OCI-LY7 (cell line): ENCODE measurements at regions not wholly inside any gene's neighbourhood (a gene's known extent, or its start where the extent isn't known, plus 50 kb on each side); places are given as distances from the start of the nearest gene placed in this dataset.

ENCODE experiments used
- BruUV-seq: library from RNA; stranded (reverse); fragments of 400-500 nt; replicated peaks from 2 replicates; lab custom pipeline; 2021; lab: Mats Ljungman, UMichigan
- CTCF ChIA-PET: fragments of 300-600 bp; sonication (Branson Sonifier 250); formaldehyde crosslinking; loops from one replicate; lab custom pipeline; 2022; ENCODE audit warnings: antibody characterized with exemption; ENCODE audit not compliant: unreplicated experiment; lab: Charles Lee
- POLR2A ChIA-PET: fragments of 300-600 bp; sonication (Branson Sonifier 250); formaldehyde crosslinking; loops from one replicate; lab custom pipeline; 2022; ENCODE audit warnings: antibody characterized with exemption; lab: Charles Lee
- DNase-seq: peaks from one replicate; pipeline ENCODE4 v3.0.0-alpha.2; 2015; ENCODE audit warnings: low spot score
- H2AFZ ChIP-seq: fragments of 200-600 bp; sonication (generic), shearing (Covaris generic); 2 replicates; pipeline ENCODE4 v1.6.1; 2014; ENCODE audit warnings: mild to moderate bottlenecking, antibody characterized with exemption, low read length, moderate library complexity
- H3K27ac ChIP-seq: fragments of 200-600 bp; sonication (generic); 2 replicates; pipeline ENCODE4 v1.5.1; 2014; ENCODE audit warnings: mixed run types, low read depth, mild to moderate bottlenecking, moderate library complexity, low read length, inconsistent platforms; ENCODE audit not compliant: poor library complexity, severe bottlenecking
- H3K36me3 ChIP-seq: fragments of 200-600 bp; sonication (generic); 2 replicates; pipeline ENCODE4 v1.6.1; 2014; ENCODE audit warnings: mild to moderate bottlenecking, antibody characterized with exemption, low read length, moderate library complexity, mixed read lengths; ENCODE audit not compliant: insufficient read depth
- H3K4me1 ChIP-seq: fragments of 200-600 bp; sonication (generic); 2 replicates; pipeline ENCODE4 v1.5.1; 2014; ENCODE audit warnings: mild to moderate bottlenecking, low read length; ENCODE audit not compliant: insufficient read depth, poor library complexity, severe bottlenecking
- H3K4me2 ChIP-seq: fragments of 200-600 bp; sonication (generic); 2 replicates; pipeline ENCODE4 v1.6.1; 2014; ENCODE audit warnings: mild to moderate bottlenecking, low read length
- H3K4me3 ChIP-seq: fragments of 200-600 bp; sonication (generic); 2 replicates; pipeline ENCODE4 v1.5.1; 2014; ENCODE audit warnings: mild to moderate bottlenecking, low read depth, low read length; ENCODE audit not compliant: poor library complexity, severe bottlenecking
- H3K79me2 ChIP-seq: fragments of 200-600 bp; sonication (generic); 2 replicates; pipeline ENCODE4 v1.6.1; 2016; ENCODE audit warnings: low read depth, mild to moderate bottlenecking, low read length, moderate library complexity, mixed read lengths; ENCODE audit not compliant: insufficient read depth
- H3K9me2 ChIP-seq: fragments of 200-600 bp; sonication (generic); 2 replicates; pipeline ENCODE4 v1.6.1; 2016; ENCODE audit warnings: mild to moderate bottlenecking, low read length, mixed read lengths; ENCODE audit not compliant: insufficient read depth
- H3K9me3 ChIP-seq: fragments of 200-600 bp; sonication (generic); 2 replicates; pipeline ENCODE4 v1.6.1; 2014; ENCODE audit warnings: mild to moderate bottlenecking, mixed run types, low read length, mixed read lengths
- H4K20me1 ChIP-seq: fragments of 200-600 bp; sonication (generic); 2 replicates; pipeline ENCODE4 v1.6.1; 2014; ENCODE audit warnings: mild to moderate bottlenecking, antibody characterized with exemption, low read length, moderate library complexity, mixed read lengths; ENCODE audit not compliant: insufficient read depth
- CTCF ChIP-seq: fragments of 200-600 bp; sonication (generic); conservative IDR thresholded peaks from 2 replicates; pipeline ENCODE4 v1.5.1; 2014; ENCODE audit warnings: mild to moderate bottlenecking, antibody characterized with exemption, low read length, moderate library complexity, mixed read lengths
- EZH2phosphoT487 ChIP-seq: fragments of 200-600 bp; sonication (generic); IDR thresholded peaks from 2 replicates; pipeline ENCODE4 v1.6.1; 2018; ENCODE audit warnings: low read depth, borderline replicate concordance, mild to moderate bottlenecking, mixed run types, antibody characterized with exemption, low read length, moderate library complexity, mixed read lengths
- intact Hi-C: fragments of 100-400 bp; cut with micrococcal nuclease; formaldehyde crosslinking; loops from one replicate; pipeline ENCODE4 v1.10.0; 2022; ENCODE audit not compliant: unreplicated experiment

DNA sequence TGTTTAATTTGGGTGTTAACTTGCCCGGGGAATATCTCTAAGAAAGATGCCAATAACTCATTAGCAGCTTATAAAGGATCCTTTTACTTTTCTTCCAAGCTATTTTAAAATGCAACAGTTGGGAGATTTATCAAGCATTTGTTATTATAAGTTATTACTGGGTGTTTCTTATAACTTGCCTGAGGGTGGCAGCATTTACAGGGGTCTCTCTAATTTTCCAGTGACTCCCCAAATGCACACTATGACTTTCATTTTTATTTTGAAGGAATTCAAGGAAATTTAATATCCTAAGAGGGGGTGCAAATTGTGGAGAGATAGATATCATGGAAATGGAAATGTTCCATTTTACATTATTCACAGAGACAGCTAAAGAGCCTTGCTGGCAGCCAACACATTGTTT lies 138.0 kb downstream of the PDGFRA start:
- ChIA-PET CTCF (no interaction called here), POLR2A (interaction anchor here (0.6 kb wide), 2 partner anchors 12 to 89 kb away, joined by 3 to 6 read pairs; no protein-coding TSS in a partner anchor)
- no TSS peak for BruUV-seq

DNA sequence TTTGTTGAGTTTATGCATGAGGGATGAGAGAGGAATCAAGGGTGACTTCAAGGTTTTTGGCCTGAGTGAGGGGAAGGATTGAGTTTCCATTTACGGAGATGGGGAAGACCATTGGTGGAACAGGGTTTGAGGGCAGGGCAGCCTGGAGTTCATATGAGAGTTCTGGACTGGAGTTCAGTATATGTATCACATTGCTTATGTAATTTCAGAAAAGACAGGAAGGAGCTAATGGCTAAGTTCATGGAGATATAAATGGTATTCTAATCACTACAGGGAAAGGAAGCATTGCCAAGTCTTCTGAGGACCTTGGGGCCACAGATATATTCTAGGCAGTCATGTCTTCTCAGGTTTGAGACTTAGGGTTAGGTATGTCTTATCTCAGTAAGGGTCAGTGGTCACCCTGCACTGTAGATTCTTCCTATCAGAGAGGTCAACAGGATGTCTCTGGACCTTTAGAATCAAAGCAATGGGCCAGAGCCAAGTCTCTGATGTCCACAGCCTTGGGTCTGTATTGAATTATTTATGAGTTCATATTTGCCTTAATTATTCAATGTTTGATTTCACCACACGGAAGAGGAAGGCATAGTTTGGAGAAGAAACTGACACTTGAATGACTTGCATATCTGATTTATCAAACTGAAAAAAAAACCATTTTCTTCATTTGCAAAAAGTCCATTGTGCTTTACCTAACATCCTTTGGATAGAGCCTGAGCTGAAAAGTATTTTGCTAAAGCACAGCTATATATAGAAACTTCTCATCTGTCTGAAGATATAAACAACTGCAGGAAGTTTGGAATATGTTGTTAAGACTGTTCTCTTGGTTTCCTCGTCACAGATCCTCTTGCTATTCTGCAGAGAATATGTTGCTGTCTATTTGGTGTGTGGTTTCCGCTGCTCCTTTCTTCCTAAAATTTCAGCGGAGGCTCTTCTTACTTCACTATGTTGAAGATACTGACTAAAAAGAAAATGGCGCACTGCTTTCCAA lies 139.5 kb downstream of the PDGFRA start:
- Histone ChIP-seq H3K4me1 (no peaks in the 10 kb centered on the region), H3K36me3 (no peaks in the 10 kb centered on the region), H3K27ac (no peak overlapping the region), H3K4me2 (no peak overlapping the region), H3K79me2 (no peaks in the 10 kb centered on the region), H2AFZ (no peak overlapping the region), H3K9me2 (no peaks in the 10 kb centered on the region), H3K9me3 (no peaks in the 10 kb centered on the region), H3K4me3 (no peak overlapping the region), H4K20me1 (no peaks in the 10 kb centered on the region)
- POLR2A ChIA-PET: no interaction called here
- BruUV-seq: no TSS peak
- CTCF ChIA-PET: no interaction called here
- TF ChIP-seq EZH2phosphoT487 (no peak), CTCF (no peak)
- no peak for DNase-seq
- intact Hi-C loops: no loop called here

More for the DNA sequence above, 138.0 kb downstream of the PDGFRA start:
- H3K4me1 ChIP-seq: no peaks in the 10 kb centered on the region
- H2AFZ ChIP-seq: no peak overlapping the region
- H3K27ac ChIP-seq: no peak overlapping the region
- intact Hi-C loops: no loop called here
- H3K9me2 ChIP-seq: no peaks in the 10 kb centered on the region
- H3K4me3 ChIP-seq: no peak overlapping the region
- H3K36me3 ChIP-seq: no peaks in the 10 kb centered on the region
- H3K9me3 ChIP-seq: no peaks in the 10 kb centered on the region
- H4K20me1 ChIP-seq: no peaks in the 10 kb centered on the region
- TF ChIP-seq EZH2phosphoT487: no peak
- peak; percentile 36; the same call in 1 of the 2 replicates for TF ChIP-seq CTCF
- no peak overlapping the region for H3K4me2 ChIP-seq
- H3K79me2 ChIP-seq: no peaks in the 10 kb centered on the region
- no peak for DNase-seq

DNA sequence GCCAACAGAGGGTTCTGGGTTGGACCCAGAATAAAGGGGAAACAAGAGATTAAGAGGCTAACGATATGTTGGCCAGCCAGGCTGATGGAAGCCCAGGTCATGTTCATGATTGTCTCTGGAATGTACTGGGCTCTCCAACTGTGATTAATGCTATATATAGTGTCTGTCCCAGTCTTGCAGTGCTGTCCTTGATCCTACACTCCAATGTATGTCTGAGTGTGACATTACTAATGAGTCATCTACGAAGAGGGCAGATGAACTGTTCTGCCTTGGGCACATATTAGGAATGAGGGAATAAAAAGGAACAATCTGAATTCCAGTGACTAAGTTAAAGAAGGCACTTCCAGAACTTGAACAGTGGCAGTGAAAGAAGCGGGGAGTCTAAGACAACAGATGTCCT lies 142.1 kb downstream of the PDGFRA start:
- Histone ChIP-seq H3K79me2 (no peaks in the 10 kb centered on the region), H3K36me3 (no peaks in the 10 kb centered on the region), H2AFZ (no peak overlapping the region), H3K4me1 (no peaks in the 10 kb centered on the region), H3K9me2 (no peaks in the 10 kb centered on the region), H4K20me1 (no peaks in the 10 kb centered on the region), H3K4me3 (no peak overlapping the region), H3K4me2 (no peak overlapping the region), H3K27ac (no peak overlapping the region), H3K9me3 (no peaks in the 10 kb centered on the region)
- intact Hi-C loops: no loop called here
- POLR2A ChIA-PET: no interaction called here
- CTCF ChIA-PET: no interaction called here
- TF ChIP-seq EZH2phosphoT487: no peak
- no peak for TF ChIP-seq CTCF
- BruUV-seq: no TSS peak
- DNase-seq: no peak
